ENCODE measurements at regions not wholly inside any gene's neighbourhood (a gene's known extent, or its start where the extent isn't known, plus 50 kb on each side); places are given as distances from the start of the nearest gene placed in this dataset.

- no peak for DNase-seq
Observed at GRCh38 chr1:112040891-112041740, 51.6 kb upstream of the KCND3 start.

GRCh38 chr1:112043901-112044300, 54.4 kb upstream of the KCND3 start:
- DNase-seq = no peak

- DNase-seq = no peak
Observed at GRCh38 chr1:112044745-112045144, 55.3 kb upstream of the KCND3 start.

- DNase-seq = no peak
Observed at GRCh38 chr1:112046630-112047029, 57.2 kb upstream of the KCND3 start.

GRCh38 chr1:112048421-112048820, 59.0 kb upstream of the KCND3 start:
- DNase-seq = no peak

DNA sequence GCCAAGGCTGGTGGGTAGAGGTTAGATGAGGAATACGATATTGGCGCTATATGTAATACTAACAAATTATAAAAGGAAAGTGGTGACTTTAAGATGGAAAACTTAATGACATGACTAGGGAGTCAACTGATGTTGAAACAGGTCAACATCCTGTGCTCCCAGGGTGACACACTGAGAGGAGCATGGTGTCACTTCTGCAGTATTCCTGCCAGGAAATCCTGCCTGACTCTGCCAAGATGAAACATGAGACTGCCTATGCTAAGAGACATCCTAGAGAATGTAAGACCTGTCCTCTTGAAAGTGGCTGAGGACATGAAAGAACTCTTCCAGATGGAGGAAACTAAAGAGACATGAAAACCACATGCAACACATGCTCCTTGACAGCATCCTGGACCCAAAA, 65.0 kb upstream of the KCND3 start:
- no peak for DNase-seq

DNA sequence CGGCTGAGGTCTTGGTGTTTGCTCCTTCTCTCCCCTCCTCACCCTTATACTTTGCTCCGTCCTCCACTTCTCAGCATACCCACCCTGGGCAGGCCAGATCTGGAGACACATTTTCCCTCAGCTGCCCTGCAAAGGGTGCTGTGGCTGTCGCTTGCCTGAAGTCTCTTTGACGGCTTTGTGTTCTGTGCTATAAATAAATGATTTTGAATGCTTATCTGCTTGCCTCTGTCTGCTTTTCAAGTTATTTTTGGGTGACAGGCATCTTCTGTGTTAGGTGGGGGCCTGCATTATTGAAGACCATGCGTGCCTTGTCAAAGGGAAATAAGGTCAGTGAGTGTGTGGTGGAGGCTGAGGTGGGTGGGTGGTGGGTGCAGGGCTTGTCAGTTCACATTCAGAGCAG, 66.9 kb upstream of the KCND3 start:
- no peak for DNase-seq

- DNase-seq = no peak
Observed at GRCh38 chr1:112057736-112058135, 68.3 kb upstream of the KCND3 start.

GRCh38 chr1:112058815-112059450, 69.5 kb upstream of the KCND3 start:
- no peak for DNase-seq

DNA sequence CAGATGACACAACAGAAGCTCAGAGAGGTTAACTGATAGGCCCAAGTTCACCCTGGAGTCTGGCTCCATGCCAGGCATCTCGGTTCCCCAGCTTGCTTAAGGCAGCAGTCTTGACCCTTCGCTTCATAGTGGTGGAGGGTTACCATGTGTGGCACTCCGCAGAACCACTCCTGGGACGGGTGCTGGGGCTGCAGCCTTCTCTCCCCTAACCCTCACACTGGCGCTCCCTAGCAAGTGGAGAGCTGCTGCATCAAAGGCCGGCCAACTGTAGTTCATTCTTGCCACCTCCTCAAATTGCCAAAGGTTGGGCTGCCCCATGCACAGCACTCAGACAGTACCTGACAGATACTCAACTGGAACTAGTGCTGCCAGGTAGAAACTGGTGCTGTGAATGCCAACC, 70.2 kb upstream of the KCND3 start:
- no peak for DNase-seq

DNA sequence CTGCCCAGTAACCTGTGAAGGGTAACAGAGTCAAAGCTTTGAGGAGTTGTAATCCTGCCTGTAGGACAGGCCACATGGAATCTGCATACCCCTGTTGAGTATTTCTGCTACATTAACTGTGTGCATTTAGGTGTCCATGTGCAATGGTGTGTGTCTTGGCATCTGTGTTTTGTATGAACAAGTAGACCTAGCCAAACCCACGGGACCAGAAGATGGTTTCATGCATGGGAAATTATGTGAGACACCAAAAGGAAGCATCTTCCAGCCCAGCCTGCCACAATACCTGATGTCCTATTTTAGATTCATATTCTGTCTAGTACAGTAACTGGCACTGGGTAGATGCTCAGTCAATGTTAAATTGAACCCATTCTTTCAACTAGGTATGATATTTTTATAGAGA, 70.8 kb upstream of the KCND3 start:
- DNase-seq = no peak

GRCh38 chr1:112061056-112061455, 71.6 kb upstream of the KCND3 start:
- DNase-seq = no peak

- DNase-seq = no peak
Observed at GRCh38 chr1:112061901-112062320, 72.4 kb upstream of the KCND3 start.

- no peak for DNase-seq
Observed at GRCh38 chr1:112063781-112064728, 74.6 kb upstream of the KCND3 start.

GRCh38 chr1:112067989-112068388, 78.5 kb upstream of the KCND3 start:
- no peak for DNase-seq

- DNase-seq = no peak
Observed at GRCh38 chr1:112070677-112071076, 81.2 kb upstream of the KCND3 start.

DNA sequence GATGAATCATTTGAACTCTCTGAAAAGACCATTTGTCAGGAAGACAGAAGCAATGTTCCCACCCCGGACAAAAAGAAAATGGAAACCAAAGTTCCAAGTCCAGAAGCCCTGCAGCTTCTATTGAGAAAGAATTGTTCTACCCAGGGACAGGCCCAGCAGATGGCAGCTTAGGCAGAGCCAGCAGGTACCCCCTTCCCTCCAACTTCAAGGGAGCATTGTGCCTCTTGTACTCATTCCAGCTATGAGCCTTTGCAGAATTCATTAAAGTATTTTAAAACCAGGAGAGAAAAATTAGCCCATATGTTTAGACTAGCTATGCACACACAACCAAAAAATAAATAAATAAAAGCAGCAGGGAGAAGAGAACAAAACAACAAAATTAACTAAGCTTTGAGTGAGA, 85.2 kb upstream of the KCND3 start:
- DNase-seq = no peak

DNA sequence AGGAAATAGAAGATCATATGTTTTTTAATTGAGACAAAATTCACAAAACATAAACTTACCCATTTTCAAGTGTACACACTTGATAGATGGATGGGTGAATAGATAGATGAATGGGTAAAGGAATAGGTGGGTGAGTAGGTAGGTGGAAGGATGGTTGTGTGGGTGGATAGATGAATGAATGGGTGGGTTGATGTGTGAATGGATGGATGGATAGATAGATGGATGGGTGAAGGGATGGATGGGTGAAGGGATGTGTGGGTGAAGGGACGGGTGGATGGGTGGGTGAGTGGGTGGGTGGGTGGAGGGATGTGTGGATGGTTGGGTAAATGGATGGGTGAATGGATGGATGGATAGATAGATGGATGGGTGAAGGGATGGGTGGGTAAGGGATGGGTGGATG, 86.1 kb upstream of the KCND3 start:
- DNase-seq = no peak

DNA sequence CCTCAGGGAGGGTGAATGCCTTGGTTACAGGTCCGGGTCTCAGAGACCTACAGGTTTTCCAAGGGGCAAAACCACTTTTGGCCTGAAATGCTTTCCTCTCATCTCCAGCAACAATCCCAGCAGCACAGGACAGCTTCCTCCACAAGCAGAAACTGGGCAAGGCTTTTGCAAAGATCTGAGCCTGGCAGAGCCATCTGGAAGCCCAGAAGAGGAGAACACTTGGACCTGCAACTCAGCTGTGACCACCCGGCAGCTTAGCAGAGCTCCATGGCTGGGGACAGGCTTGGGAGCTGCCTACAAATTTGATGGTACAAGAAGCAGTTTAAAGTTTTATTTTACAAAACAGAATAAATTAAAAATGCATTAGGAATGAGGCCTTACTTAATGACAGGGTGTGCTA, 90.0 kb upstream of the KCND3 start:
- no peak for DNase-seq

- no peak for DNase-seq
Observed at GRCh38 chr1:112083487-112083886, 94.0 kb upstream of the KCND3 start.

DNA sequence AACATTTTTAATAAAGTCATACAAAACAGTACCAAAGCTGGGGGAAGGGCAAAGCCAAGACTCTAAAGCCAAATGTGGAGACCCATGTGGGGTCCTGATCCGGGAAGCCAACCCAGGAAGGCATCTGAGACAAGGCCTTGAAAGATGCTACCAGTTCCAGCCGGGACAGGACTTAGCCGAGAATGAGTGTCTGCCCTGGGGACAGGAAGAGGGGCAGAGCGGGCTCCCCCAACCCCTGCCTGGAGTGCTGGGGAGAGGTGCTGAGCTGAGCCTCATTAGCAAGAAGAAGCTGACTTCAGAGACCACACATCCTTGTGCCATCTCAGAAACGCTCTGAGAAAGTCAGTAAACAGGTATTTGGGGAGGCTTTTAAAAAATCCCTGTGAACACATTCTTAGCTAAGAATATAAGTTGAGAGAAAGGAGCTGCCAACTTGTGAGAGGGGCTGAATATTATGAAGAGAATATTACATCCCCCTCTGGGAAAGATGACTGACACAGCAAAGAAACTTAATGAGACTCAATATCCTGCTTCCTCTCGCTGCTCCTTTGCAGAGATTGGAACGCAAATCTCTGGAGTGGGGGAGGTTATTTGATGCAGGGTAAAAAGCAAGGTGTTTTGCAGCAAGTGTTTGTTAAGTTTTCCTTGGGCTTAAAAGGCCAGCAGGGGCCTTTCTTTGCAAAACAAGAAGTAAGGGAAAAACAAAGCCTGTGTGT, 103.3 kb upstream of the KCND3 start:
- no peak for DNase-seq

- no peak for DNase-seq
Observed at GRCh38 chr1:112093372-112093694, 103.9 kb upstream of the KCND3 start.

- DNase-seq = no peak
Observed at GRCh38 chr1:112099979-112100378, 110.5 kb upstream of the KCND3 start.

Data from activated CD8-positive, alpha-beta memory T cell treated with anti-CD3 and anti-CD28 coated beads, Interleukin-2, amount 50 U/mL, for 48 hours (primary cell).